ENCODE measurements at regions not wholly inside any gene's neighbourhood (a gene's known extent, or its start where the extent isn't known, plus 50 kb on each side); places are given as distances from the start of the nearest gene placed in this dataset.

DNA sequence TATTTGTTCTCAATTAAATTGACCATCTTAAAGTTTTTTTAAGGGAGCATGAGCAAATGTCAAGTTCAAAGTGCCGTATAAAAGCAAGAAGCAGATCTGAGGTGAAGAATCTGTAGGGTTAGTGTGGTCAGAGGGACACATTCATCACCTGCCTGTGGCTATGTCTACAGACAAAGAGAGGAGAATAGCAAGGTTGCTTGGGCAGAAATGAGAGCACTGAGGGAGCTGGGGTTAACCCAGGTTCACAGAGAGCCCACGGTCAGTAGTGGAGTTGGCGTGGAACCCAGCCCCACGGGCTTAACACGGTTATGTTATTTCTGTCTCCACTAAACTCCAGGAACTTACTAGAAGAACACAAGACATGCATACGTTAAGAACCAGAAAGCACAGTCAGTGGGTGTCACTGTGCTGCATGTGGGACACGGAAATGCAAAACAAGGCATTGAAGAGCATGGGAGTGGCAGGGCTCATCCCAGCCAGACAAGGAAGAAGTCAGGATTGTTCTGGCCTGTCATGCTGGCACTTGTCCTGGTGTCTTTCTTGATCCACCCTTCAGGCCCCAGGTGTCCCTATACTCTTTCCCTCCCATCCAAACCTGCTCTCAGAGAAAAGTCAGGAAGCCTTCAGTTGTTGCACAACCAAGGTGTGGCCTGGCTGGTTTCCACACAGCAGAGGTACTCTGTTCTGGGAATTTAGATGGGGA is 95.5 kb upstream of the IVNS1ABP start:
- Mint-ChIP-seq H3K4me1 (peaks cover 7% of the 10 kb centered on the region), H3K27ac (no peak overlapping the region), H3K9me3 (peaks cover 1% of the 10 kb centered on the region), H3K4me3 (no peak overlapping the region), H3K36me3 (no peaks in the 10 kb centered on the region), H3K27me3 (ENCODE audit: low read depth) (no peaks in the 10 kb centered on the region)
- no peak for DNase-seq (ENCODE audit: low spot score in 2 of 2, unreplicated experiment in 2 of 2)
- TF ChIP-seq, protein P1, sequence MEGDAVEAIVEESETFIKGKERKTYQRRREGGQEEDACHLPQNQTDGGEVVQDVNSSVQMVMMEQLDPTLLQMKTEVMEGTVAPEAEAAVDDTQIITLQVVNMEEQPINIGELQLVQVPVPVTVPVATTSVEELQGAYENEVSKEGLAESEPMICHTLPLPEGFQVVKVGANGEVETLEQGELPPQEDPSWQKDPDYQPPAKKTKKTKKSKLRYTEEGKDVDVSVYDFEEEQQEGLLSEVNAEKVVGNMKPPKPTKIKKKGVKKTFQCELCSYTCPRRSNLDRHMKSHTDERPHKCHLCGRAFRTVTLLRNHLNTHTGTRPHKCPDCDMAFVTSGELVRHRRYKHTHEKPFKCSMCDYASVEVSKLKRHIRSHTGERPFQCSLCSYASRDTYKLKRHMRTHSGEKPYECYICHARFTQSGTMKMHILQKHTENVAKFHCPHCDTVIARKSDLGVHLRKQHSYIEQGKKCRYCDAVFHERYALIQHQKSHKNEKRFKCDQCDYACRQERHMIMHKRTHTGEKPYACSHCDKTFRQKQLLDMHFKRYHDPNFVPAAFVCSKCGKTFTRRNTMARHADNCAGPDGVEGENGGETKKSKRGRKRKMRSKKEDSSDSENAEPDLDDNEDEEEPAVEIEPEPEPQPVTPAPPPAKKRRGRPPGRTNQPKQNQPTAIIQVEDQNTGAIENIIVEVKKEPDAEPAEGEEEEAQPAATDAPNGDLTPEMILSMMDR (IDR thresholded peaks at IDR 0.05; ENCODE audit: unreplicated experiment): no peak

DNA sequence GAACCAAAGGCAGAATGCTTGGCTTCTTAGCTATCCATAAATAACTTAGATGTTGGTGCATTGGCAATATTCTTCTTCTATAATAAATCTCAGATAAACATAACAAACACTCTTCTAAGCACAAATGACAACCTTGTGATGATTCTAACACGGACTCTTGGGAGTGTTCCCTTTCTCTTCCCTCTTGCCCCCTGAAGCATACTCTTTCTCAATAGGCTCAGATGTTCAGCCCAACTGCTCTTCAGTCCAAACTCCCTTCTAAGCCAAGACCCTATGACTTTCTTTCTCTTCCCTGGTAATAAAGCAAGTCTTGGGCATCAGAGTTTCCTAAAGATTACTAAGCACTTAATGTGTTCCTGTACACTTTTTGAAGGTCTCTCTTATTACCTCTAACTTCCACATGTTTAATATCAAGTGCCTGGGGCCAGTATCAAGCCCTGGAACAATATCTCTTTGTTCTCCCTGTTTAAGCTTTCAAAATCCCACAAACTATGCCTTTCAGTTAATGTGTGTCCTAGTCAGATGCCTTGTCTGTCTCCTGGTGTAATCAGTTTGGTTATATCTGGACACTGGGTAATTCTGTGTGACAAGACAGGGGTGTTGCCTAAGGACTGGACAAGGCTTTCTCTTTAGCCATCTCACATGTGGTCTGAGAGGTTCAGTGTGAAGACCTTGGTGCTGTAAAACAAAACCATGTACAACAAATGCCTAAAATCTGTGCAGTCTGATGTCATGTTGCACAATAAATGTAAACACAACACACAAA is 92.9 kb upstream of the IVNS1ABP start:
- Mint-ChIP-seq H3K36me3 (no peaks in the 10 kb centered on the region), H3K4me1 (peaks cover 18% of the 10 kb centered on the region), H3K27me3 (ENCODE audit: low read depth) (no peaks in the 10 kb centered on the region), H3K27ac (no peak overlapping the region), H3K4me3 (no peak overlapping the region), H3K9me3 (peaks cover 8% of the 10 kb centered on the region)
- TF ChIP-seq, protein P1 (IDR thresholded peaks at IDR 0.05; ENCODE audit: unreplicated experiment): no peak
- DNase-seq (ENCODE audit: low spot score in 2 of 2, unreplicated experiment in 2 of 2): no peak

DNA sequence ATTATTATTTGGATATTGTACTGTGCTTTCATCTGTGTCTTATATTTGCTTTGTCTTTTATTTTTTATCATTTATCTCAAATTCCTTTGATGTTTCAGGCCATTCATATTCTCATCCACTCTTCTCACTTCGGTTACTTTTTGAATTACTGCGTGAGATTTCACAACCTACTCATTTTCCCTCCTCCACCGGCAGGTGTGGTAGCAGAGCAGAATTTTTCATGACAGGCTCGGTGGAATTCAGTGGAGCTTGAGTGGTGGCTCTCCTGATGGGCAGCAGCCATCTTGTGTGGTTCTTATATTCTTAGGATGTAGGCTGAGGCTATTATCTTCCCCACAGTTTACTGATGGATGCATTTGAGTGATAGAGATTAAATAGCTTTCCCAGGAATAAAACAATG is 92.3 kb upstream of the IVNS1ABP start:
- no peak for DNase-seq (ENCODE audit: low spot score in 2 of 2, unreplicated experiment in 2 of 2)
- Mint-ChIP-seq H3K9me3 (peaks cover 8% of the 10 kb centered on the region), H3K36me3 (no peaks in the 10 kb centered on the region), H3K4me1 (peaks cover 24% of the 10 kb centered on the region), H3K4me3 (no peak overlapping the region), H3K27ac (no peak overlapping the region), H3K27me3 (ENCODE audit: low read depth) (no peaks in the 10 kb centered on the region)
- TF ChIP-seq, protein P1 (IDR thresholded peaks at IDR 0.05; ENCODE audit: unreplicated experiment): no peak

DNA sequence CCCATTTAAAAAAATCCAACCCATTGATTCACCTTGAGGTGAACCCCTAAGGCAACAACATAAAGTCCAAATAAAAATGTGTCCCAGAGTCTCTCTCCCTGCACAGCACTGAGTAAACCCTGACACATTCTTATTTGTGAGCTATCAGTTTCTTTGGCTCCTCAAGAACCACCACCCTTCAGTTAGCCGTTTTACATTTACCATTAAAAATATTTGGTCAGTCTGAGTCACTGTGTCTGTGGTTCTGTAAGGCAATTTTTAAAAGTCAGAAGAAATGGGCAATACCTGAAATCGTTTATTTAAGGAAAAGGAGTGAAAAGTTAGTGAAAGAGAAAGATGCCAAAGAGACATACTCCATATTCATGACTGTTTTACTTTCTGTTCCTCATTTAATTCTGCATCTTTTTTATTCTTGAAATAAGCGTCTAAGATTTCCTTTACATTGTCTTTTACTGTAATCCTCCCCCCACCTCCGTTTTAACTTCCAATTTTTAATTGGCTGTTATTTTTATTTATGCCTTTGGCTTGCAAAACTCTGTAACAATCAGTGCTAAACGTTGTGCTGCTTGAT is 91.7 kb upstream of the IVNS1ABP start:
- TF ChIP-seq, protein P1 (IDR thresholded peaks at IDR 0.05; ENCODE audit: unreplicated experiment): no peak
- Mint-ChIP-seq H3K4me1 (peaks cover 26% of the 10 kb centered on the region), H3K27me3 (ENCODE audit: low read depth) (no peaks in the 10 kb centered on the region), H3K4me3 (no peak overlapping the region), H3K36me3 (no peaks in the 10 kb centered on the region), H3K9me3 (peaks cover 8% of the 10 kb centered on the region), H3K27ac (no peak overlapping the region)
- no peak for DNase-seq (ENCODE audit: low spot score in 2 of 2, unreplicated experiment in 2 of 2)

DNA sequence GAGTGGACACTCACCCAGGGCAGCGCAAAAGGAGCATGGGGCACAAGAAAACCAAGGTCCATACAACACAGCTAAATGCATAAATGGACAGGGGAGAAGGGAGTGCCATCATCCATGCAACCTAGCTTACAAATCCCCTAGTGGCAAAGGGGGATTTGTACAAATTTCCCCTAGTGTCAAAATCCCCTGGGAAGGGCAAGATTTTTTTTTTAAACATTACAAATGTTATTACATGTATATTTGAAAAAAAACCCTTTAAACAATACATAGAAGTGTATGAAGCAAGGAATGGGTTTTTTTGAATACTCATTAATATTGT is 89.6 kb upstream of the IVNS1ABP start:
- Mint-ChIP-seq H3K27me3 (ENCODE audit: low read depth) (no peaks in the 10 kb centered on the region), H3K4me1 (peaks cover 33% of the 10 kb centered on the region), H3K27ac (no peak overlapping the region), H3K9me3 (peaks cover 8% of the 10 kb centered on the region), H3K36me3 (no peaks in the 10 kb centered on the region), H3K4me3 (no peak overlapping the region)
- TF ChIP-seq, protein P1 (IDR thresholded peaks at IDR 0.05; ENCODE audit: unreplicated experiment): no peak
- DNase-seq (ENCODE audit: low spot score in 2 of 2, unreplicated experiment in 2 of 2): no peak
